CD1c-positive myeloid dendritic cell (primary cell): ENCODE measurements at regions not wholly inside any gene's neighbourhood (a gene's known extent, or its start where the extent isn't known, plus 50 kb on each side); places are given as distances from the start of the nearest gene placed in this dataset.
A peak's percentile ranks its signal among the peaks of the same experiment; 100 is the strongest.

Experiments
- DNase-seq: peaks from one replicate; pipeline ENCODE4 v3.0.0-alpha.2; 2016; ENCODE audit errors: extremely low spot score

- no peak for DNase-seq
Measured at GRCh38 chr14:101402936-101403660, 158.2 kb upstream of the DIO3 start.

- DNase-seq, result no peak
Measured at GRCh38 chr14:101404426-101405170, 156.7 kb upstream of the DIO3 start.

GRCh38 chr14:101405171-101405883 lies 156.0 kb upstream of the DIO3 start:
- DNase-seq, result no peak

- DNase-seq, result no peak
Measured at GRCh38 chr14:101406921-101407320, 154.4 kb upstream of the DIO3 start.

GRCh38 chr14:101407328-101407727 lies 154.0 kb upstream of the DIO3 start:
- no peak for DNase-seq

GRCh38 chr14:101408077-101408831 lies 153.0 kb upstream of the DIO3 start:
- DNase-seq, result no peak

GRCh38 chr14:101409006-101409543 lies 152.2 kb upstream of the DIO3 start:
- no peak for DNase-seq

GRCh38 chr14:101410126-101410525 lies 151.2 kb upstream of the DIO3 start:
- DNase-seq, result no peak

- no peak for DNase-seq
Measured at GRCh38 chr14:101411151-101411550, 150.1 kb upstream of the DIO3 start.

GRCh38 chr14:101411779-101412178 lies 149.5 kb upstream of the DIO3 start:
- no peak for DNase-seq

GRCh38 chr14:101412739-101413138 lies 148.6 kb upstream of the DIO3 start:
- no peak for DNase-seq

GRCh38 chr14:101417434-101417833 lies 143.9 kb upstream of the DIO3 start:
- no peak for DNase-seq

GRCh38 chr14:101418601-101419000 lies 142.7 kb upstream of the DIO3 start:
- DNase-seq, result no peak

GRCh38 chr14:101426466-101426865 lies 134.8 kb upstream of the DIO3 start:
- DNase-seq, result no peak

- DNase-seq, result no peak
Measured at GRCh38 chr14:101428409-101428808, 132.9 kb upstream of the DIO3 start.

- no peak for DNase-seq
Measured at GRCh38 chr14:101435546-101435945, 125.7 kb upstream of the DIO3 start.

GRCh38 chr14:101439023-101439422 lies 122.3 kb upstream of the DIO3 start:
- no peak for DNase-seq

GRCh38 chr14:101440496-101440895 lies 120.8 kb upstream of the DIO3 start:
- no peak for DNase-seq

GRCh38 chr14:101441710-101442109 lies 119.6 kb upstream of the DIO3 start:
- no peak for DNase-seq

GRCh38 chr14:101442451-101442850 lies 118.8 kb upstream of the DIO3 start:
- DNase-seq, result peak; percentile 4

GRCh38 chr14:101444116-101444515 lies 117.2 kb upstream of the DIO3 start:
- no peak for DNase-seq

- no peak for DNase-seq
Measured at GRCh38 chr14:101445278-101445677, 116.0 kb upstream of the DIO3 start.
